ENCODE measurements at regions not wholly inside any gene's neighbourhood (a gene's known extent, or its start where the extent isn't known, plus 50 kb on each side); places are given as distances from the start of the nearest gene placed in this dataset.
A peak's percentile ranks its signal among the peaks of the same experiment; 100 is the strongest.

DNA sequence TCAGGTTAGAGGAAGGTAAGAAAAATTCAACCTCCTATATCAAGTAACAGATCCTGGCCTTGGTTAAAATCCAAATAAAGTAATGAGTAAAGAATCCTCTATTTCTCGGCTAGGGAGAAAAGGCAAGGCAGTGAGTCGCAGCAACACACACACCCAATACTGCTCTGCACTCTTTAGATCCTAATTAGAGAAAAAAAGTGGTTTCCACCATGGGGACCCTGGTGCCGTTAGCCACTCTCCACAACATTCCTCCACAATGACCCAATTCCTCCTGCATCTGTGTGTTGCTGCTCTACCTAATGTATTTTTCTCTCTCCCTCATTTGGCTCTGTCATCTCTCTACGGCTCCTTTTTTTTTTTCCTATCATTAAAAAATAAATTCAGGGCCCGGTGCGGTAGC is 462.7 kb downstream of the METTL4 start:
- H3K4me3 ChIP-seq (ENCODE audit: insufficient read depth in 1 of 2, low read depth in 1 of 2, low read length in 2 of 2) = no peak overlapping the region
- H2BK5ac ChIP-seq (ENCODE audit: low read depth, low read length, poor library complexity, severe bottlenecking) = no peak overlapping the region
- peak overlapping the region; percentile 17 for H3K27ac ChIP-seq (ENCODE audit: low read length, poor library complexity, severe bottlenecking)
- no peak overlapping the region for H3K4ac ChIP-seq (ENCODE audit: low read depth in 1 of 2, low read length in 2 of 2)
- no peaks in the 10 kb centered on the region for H3K79me1 ChIP-seq (replicated peaks; ENCODE audit: low read length, poor library complexity, severe bottlenecking)
- no peak overlapping the region for H2AFZ ChIP-seq (ENCODE audit: low read depth, low read length)
- no peak overlapping the region for H3K14ac ChIP-seq (ENCODE audit: low read length in 2 of 2)
- no peak overlapping the region for H2BK15ac ChIP-seq (ENCODE audit: low read depth, poor library complexity, severe bottlenecking)
- no peak overlapping the region for H3K23ac ChIP-seq (ENCODE audit: low read length in 2 of 2)
- 57% methylated on average over 6 of the region's 6 CpGs for WGBS
- no peak overlapping the region for H2AK5ac ChIP-seq (ENCODE audit: low read length, severe bottlenecking)
- H2BK12ac ChIP-seq (ENCODE audit: low read length in 2 of 2) = no peak overlapping the region
- DNase-seq = no peak
- H4K8ac ChIP-seq (ENCODE audit: low read length) = no peak overlapping the region
- no peak overlapping the region for H2BK120ac ChIP-seq (ENCODE audit: low read depth, low read length)
- H4K91ac ChIP-seq (ENCODE audit: low read length) = no peak overlapping the region
- H3K27me3 ChIP-seq (ENCODE audit: control insufficient read depth in 1 of 2, insufficient read depth in 1 of 2, low read length in 2 of 2) = no peaks in the 10 kb centered on the region
- no peaks in the 10 kb centered on the region for H3K9me3 ChIP-seq (ENCODE audit: control insufficient read depth, low read length)
- peaks cover 11% of the 10 kb centered on the region for H3K4me1 ChIP-seq (ENCODE audit: control insufficient read depth, insufficient read depth, low read depth, low read length)
- H3K36me3 ChIP-seq (ENCODE audit: control insufficient read depth in 1 of 2, insufficient read depth in 2 of 2, low read depth in 1 of 2, low read length in 2 of 2) = no peaks in the 10 kb centered on the region
- no peak overlapping the region for H3K18ac ChIP-seq (ENCODE audit: low read depth in 1 of 2, low read length in 2 of 2)
- no peak overlapping the region for H3K4me2 ChIP-seq (ENCODE audit: low read length, poor library complexity, severe bottlenecking)
- H3K9ac ChIP-seq (ENCODE audit: low read length) = no peak overlapping the region

DNA sequence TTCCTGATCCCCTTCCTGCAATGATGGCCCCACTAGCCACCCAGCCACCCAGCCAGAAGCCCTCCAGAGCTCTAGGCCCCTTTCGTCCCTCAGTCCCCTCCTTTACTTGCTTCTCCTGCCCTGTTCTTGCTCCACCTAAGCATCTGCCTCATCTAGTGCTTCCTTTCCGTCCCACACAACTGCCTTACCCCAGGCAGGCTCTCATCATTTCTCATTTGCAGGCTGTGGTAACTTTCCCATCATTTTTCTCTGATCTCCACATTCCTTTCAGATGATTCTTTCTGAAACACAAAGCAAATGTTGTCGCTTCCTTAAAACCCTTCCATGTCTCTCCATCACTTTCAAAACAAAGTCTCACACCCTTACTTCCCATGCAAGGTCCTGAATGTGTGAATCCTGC is 459.8 kb downstream of the METTL4 start:
- Histone ChIP-seq H3K9ac (ENCODE audit: low read length) (no peak overlapping the region), H2BK15ac (ENCODE audit: low read depth, poor library complexity, severe bottlenecking) (no peak overlapping the region), H2BK12ac (ENCODE audit: low read length in 2 of 2) (no peak overlapping the region), H2BK5ac (ENCODE audit: low read depth, low read length, poor library complexity, severe bottlenecking) (no peak overlapping the region), H2BK120ac (ENCODE audit: low read depth, low read length) (no peak overlapping the region), H3K14ac (ENCODE audit: low read length in 2 of 2) (no peak overlapping the region), H3K4me3 (ENCODE audit: insufficient read depth in 1 of 2, low read depth in 1 of 2, low read length in 2 of 2) (no peak overlapping the region), H4K8ac (ENCODE audit: low read length) (no peak overlapping the region), H3K36me3 (ENCODE audit: control insufficient read depth in 1 of 2, insufficient read depth in 2 of 2, low read depth in 1 of 2, low read length in 2 of 2) (no peaks in the 10 kb centered on the region), H3K27me3 (ENCODE audit: control insufficient read depth in 1 of 2, insufficient read depth in 1 of 2, low read length in 2 of 2) (no peaks in the 10 kb centered on the region), H3K4me2 (ENCODE audit: low read length, poor library complexity, severe bottlenecking) (no peak overlapping the region), H2AK5ac (ENCODE audit: low read length, severe bottlenecking) (no peak overlapping the region), H3K4ac (ENCODE audit: low read depth in 1 of 2, low read length in 2 of 2) (no peak overlapping the region), H2AFZ (ENCODE audit: low read depth, low read length) (no peak overlapping the region), H3K9me3 (ENCODE audit: control insufficient read depth, low read length) (no peaks in the 10 kb centered on the region), H3K18ac (ENCODE audit: low read depth in 1 of 2, low read length in 2 of 2) (no peak overlapping the region), H3K27ac (ENCODE audit: low read length, poor library complexity, severe bottlenecking) (peak overlapping the region; percentile 73), H3K4me1 (ENCODE audit: control insufficient read depth, insufficient read depth, low read depth, low read length) (peaks cover 11% of the 10 kb centered on the region), H3K79me1 (replicated peaks; ENCODE audit: low read length, poor library complexity, severe bottlenecking) (no peaks in the 10 kb centered on the region), H3K23ac (ENCODE audit: low read length in 2 of 2) (no peak overlapping the region), H4K91ac (ENCODE audit: low read length) (no peak overlapping the region)
- no peak for DNase-seq
- WGBS = 40% methylated on average over 3 of the region's 3 CpGs

DNA sequence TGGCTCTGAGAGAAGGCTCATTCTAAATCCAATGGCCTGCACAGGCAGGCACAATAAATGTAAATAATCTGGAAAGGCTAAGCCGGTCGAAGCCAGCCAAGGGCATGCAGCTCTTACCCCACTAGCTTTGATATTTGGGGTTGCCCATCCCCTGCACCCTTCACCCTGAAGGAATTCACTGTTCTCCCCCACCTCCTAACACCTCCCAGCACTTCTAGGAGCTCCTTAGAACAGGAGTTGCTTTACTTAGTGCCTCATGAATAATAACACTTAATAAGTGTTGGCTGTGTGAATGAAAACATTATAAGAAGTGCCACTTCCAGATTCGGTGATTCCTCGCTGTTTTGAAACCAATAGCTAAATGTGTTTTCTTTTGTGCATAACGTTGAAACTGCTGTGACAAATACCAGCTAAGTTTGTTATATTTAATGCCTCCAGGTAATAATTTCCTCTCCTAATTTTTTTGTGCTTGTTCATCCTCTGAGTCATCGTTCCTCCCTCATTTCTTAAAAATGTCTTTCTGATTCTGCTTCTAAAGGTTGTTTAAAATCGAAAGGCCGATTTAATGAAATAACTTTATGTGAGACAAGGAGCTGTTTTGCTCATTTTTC is 458.8 kb downstream of the METTL4 start:
- DNase-seq = no peak
- Histone ChIP-seq H3K4me1 (ENCODE audit: control insufficient read depth, insufficient read depth, low read depth, low read length) (peaks cover 11% of the 10 kb centered on the region), H3K14ac (ENCODE audit: low read length in 2 of 2) (no peak overlapping the region), H3K27ac (ENCODE audit: low read length, poor library complexity, severe bottlenecking) (peak overlapping the region; percentile 57), H2BK120ac (ENCODE audit: low read depth, low read length) (no peak overlapping the region), H3K27me3 (ENCODE audit: control insufficient read depth in 1 of 2, insufficient read depth in 1 of 2, low read length in 2 of 2) (no peaks in the 10 kb centered on the region), H3K9ac (ENCODE audit: low read length) (no peak overlapping the region), H3K4me2 (ENCODE audit: low read length, poor library complexity, severe bottlenecking) (no peak overlapping the region), H2BK15ac (ENCODE audit: low read depth, poor library complexity, severe bottlenecking) (no peak overlapping the region), H3K4ac (ENCODE audit: low read depth in 1 of 2, low read length in 2 of 2) (no peak overlapping the region), H2BK12ac (ENCODE audit: low read length in 2 of 2) (no peak overlapping the region), H3K79me1 (replicated peaks; ENCODE audit: low read length, poor library complexity, severe bottlenecking) (no peaks in the 10 kb centered on the region), H2AFZ (ENCODE audit: low read depth, low read length) (no peak overlapping the region), H4K8ac (ENCODE audit: low read length) (no peak overlapping the region), H3K9me3 (ENCODE audit: control insufficient read depth, low read length) (no peaks in the 10 kb centered on the region), H3K36me3 (ENCODE audit: control insufficient read depth in 1 of 2, insufficient read depth in 2 of 2, low read depth in 1 of 2, low read length in 2 of 2) (no peaks in the 10 kb centered on the region), H2BK5ac (ENCODE audit: low read depth, low read length, poor library complexity, severe bottlenecking) (peak overlapping the region; percentile 40), H3K18ac (ENCODE audit: low read depth in 1 of 2, low read length in 2 of 2) (no peak overlapping the region), H3K23ac (ENCODE audit: low read length in 2 of 2) (no peak overlapping the region), H3K4me3 (ENCODE audit: insufficient read depth in 1 of 2, low read depth in 1 of 2, low read length in 2 of 2) (no peak overlapping the region), H4K91ac (ENCODE audit: low read length) (no peak overlapping the region), H2AK5ac (ENCODE audit: low read length, severe bottlenecking) (peak overlapping the region; percentile 4)
- 75% methylated on average over 5 of the region's 8 CpGs for WGBS

DNA sequence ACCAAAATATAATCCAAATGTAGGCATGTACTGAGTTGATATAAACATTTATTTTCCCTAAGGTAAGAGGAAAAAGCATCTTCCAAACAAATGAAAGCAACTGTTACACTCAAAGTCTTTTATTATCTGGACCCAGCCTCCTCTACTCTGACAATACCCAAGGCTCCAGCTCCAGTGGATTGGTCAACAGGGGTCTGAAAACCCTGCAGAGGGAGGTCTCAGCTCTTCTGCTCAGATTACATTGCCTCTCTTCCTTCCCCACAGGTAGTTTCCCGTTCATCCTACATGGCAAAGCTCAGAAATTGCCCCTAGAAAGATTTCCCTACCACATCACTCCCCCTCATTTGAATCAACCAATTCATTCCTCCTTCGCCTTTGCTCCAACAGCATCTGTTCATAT is 457.0 kb downstream of the METTL4 start:
- no peak for DNase-seq
- H2AFZ ChIP-seq (ENCODE audit: low read depth, low read length) = no peak overlapping the region
- peaks cover 11% of the 10 kb centered on the region for H3K4me1 ChIP-seq (ENCODE audit: control insufficient read depth, insufficient read depth, low read depth, low read length)
- H2BK12ac ChIP-seq (ENCODE audit: low read length in 2 of 2) = no peak overlapping the region
- H3K27ac ChIP-seq (ENCODE audit: low read length, poor library complexity, severe bottlenecking) = no peak overlapping the region
- H2BK120ac ChIP-seq (ENCODE audit: low read depth, low read length) = no peak overlapping the region
- H3K23ac ChIP-seq (ENCODE audit: low read length in 2 of 2) = no peak overlapping the region
- no peak overlapping the region for H3K4me3 ChIP-seq (ENCODE audit: insufficient read depth in 1 of 2, low read depth in 1 of 2, low read length in 2 of 2)
- H3K9ac ChIP-seq (ENCODE audit: low read length) = no peak overlapping the region
- H3K4ac ChIP-seq (ENCODE audit: low read depth in 1 of 2, low read length in 2 of 2) = no peak overlapping the region
- H3K9me3 ChIP-seq (ENCODE audit: control insufficient read depth, low read length) = no peaks in the 10 kb centered on the region
- no peak overlapping the region for H3K18ac ChIP-seq (ENCODE audit: low read depth in 1 of 2, low read length in 2 of 2)
- H3K36me3 ChIP-seq (ENCODE audit: control insufficient read depth in 1 of 2, insufficient read depth in 2 of 2, low read depth in 1 of 2, low read length in 2 of 2) = no peaks in the 10 kb centered on the region
- H3K14ac ChIP-seq (ENCODE audit: low read length in 2 of 2) = no peak overlapping the region
- H2BK5ac ChIP-seq (ENCODE audit: low read depth, low read length, poor library complexity, severe bottlenecking) = no peak overlapping the region
- no peak overlapping the region for H2AK5ac ChIP-seq (ENCODE audit: low read length, severe bottlenecking)
- H3K27me3 ChIP-seq (ENCODE audit: control insufficient read depth in 1 of 2, insufficient read depth in 1 of 2, low read length in 2 of 2) = no peaks in the 10 kb centered on the region
- no peak overlapping the region for H3K4me2 ChIP-seq (ENCODE audit: low read length, poor library complexity, severe bottlenecking)
- H4K8ac ChIP-seq (ENCODE audit: low read length) = no peak overlapping the region
- no peak overlapping the region for H4K91ac ChIP-seq (ENCODE audit: low read length)
- WGBS = 51% methylated on average over 2 of the region's 2 CpGs
- H2BK15ac ChIP-seq (ENCODE audit: low read depth, poor library complexity, severe bottlenecking) = no peak overlapping the region
- no peaks in the 10 kb centered on the region for H3K79me1 ChIP-seq (replicated peaks; ENCODE audit: low read length, poor library complexity, severe bottlenecking)
